HEK293T (cell line): ENCODE measurements at regions not wholly inside any gene's neighbourhood (a gene's known extent, or its start where the extent isn't known, plus 50 kb on each side); places are given as distances from the start of the nearest gene placed in this dataset.

Source experiments
- ARNT ChIP-seq: fragments of 450-650 bp; IDR thresholded peaks from 2 replicates; pipeline ENCODE4 v1.6.1; 2017; ENCODE audit warnings: mild to moderate bottlenecking
- FOXK2 ChIP-seq: fragments of 450-650 bp; IDR thresholded peaks from 2 replicates; pipeline ENCODE4 v1.6.1; 2016; ENCODE audit warnings: mild to moderate bottlenecking

DNA sequence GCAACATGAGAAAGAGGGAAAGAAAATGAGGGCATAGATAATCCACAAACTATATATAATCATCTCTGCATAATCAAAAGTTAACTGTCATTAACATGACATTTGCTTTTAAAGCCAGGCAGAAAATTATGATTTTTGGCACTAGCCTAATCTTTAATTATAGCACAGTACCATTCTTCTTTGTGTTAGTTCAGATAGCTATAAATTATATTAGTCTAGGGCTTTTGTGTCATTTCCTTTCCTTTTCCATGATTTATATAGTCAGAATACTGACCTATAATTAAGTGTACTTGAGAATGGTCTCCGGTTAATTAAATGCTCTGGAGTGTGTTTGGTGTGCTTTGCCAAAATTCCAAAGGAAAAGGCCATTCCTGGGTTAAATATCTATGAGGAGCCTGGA, 441.9 kb upstream of the THRB start:
- no peak for TF ChIP-seq FOXK2
- no peak for TF ChIP-seq ARNT
